Activated T-cell treated with anti-CD3 and anti-CD28 coated beads, Interleukin-2, amount 50 U/mL, for 72 hours (primary cell): ENCODE measurements at regions not wholly inside any gene's neighbourhood (a gene's known extent, or its start where the extent isn't known, plus 50 kb on each side); places are given as distances from the start of the nearest gene placed in this dataset.
"Not testable (repeated sequence)": the region's sequence is repeated elsewhere in the genome, so short reads cannot be mapped to it uniquely, and the experiment has no call there.

Experiments used
- ATAC-seq, 2 donors: fragments of 150-1000 bp; cut with Tn5 transposase; replicated peaks in 1 of 2; 2 replicates each; pipeline ENCODE4 v1.10.0; 2021; ENCODE audit warnings: moderate library complexity in 2 of 2, mild to moderate bottlenecking in 1 of 2
- DNase-seq, 2 donors: peaks; one replicate each; pipeline ENCODE4 v3.0.0; 2021 to 2022; ENCODE audit warnings: mixed read lengths in 1 of 2
- H3K27ac Mint-ChIP-seq: one replicate; pipeline ENCODE4 v1.8.0; 2022; ENCODE audit warnings: mild to moderate bottlenecking, moderate library complexity, mixed read lengths
- H3K27me3 Mint-ChIP-seq: one replicate; pipeline ENCODE4 v1.8.0; 2022; ENCODE audit warnings: low read depth, mixed read lengths
- H3K36me3 Mint-ChIP-seq, 2 donors: one replicate each; pipeline ENCODE4 v1.8.0; 2022; ENCODE audit warnings: mixed read lengths in 2 of 2, mild to moderate bottlenecking in 1 of 2; ENCODE audit not compliant: insufficient read depth in 2 of 2
- H3K4me1 Mint-ChIP-seq: one replicate; pipeline ENCODE4 v1.8.0; 2022; ENCODE audit warnings: low read depth, mixed read lengths
- H3K4me3 Mint-ChIP-seq, 2 donors: one replicate each; pipeline ENCODE4 v1.8.0; 2022; ENCODE audit warnings: mild to moderate bottlenecking in 2 of 2, mixed read lengths in 2 of 2, moderate library complexity in 2 of 2
- H3K9me3 Mint-ChIP-seq, 2 donors: one replicate each; pipeline ENCODE4 v1.8.0; 2022; ENCODE audit warnings: mixed read lengths in 2 of 2

GRCh38 chr6:168862346-168862980, 391.2 kb downstream of the THBS2 start:
- no peaks in the 10 kb centered on the region for H3K36me3 Mint-ChIP-seq
- H3K27ac Mint-ChIP-seq, result no peak overlapping the region
- no peaks in the 10 kb centered on the region for H3K27me3 Mint-ChIP-seq
- no peaks in the 10 kb centered on the region for H3K4me1 Mint-ChIP-seq
- ATAC-seq (no peak), DNase-seq (no peak)
- no peaks in the 10 kb centered on the region for H3K9me3 Mint-ChIP-seq
- no peak overlapping the region for H3K4me3 Mint-ChIP-seq

GRCh38 chr6:168860987-168861386, 392.7 kb downstream of the THBS2 start:
- Mint-ChIP-seq H3K4me3 (no peak overlapping the region), H3K36me3 (no peaks in the 10 kb centered on the region), H3K9me3 (no peaks in the 10 kb centered on the region), H3K27ac (no peak overlapping the region), H3K4me1 (no peaks in the 10 kb centered on the region), H3K27me3 (no peaks in the 10 kb centered on the region)
- DNase-seq (no peak), ATAC-seq (no peak)

DNA sequence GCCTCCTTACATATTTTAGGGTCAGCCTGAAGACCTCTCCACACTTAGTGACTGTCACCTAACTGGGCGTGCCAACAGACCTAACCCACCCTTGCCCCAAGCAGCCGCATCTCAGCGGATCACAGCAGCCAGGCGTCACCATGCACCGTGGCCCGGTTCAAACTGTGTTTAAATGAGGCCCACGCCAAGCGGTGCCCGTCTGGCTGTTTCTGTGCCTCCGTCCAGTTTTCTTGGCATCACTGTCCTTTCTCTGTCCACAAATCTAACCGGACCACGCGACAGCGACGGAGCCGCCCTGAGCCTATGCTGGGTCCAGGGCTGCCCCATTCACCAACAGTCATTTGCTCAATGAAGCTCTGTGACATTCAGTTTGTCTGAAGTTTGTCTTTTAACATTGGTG, 393.3 kb downstream of the THBS2 start:
- no peak for ATAC-seq
- no peaks in the 10 kb centered on the region for H3K36me3 Mint-ChIP-seq

DNA sequence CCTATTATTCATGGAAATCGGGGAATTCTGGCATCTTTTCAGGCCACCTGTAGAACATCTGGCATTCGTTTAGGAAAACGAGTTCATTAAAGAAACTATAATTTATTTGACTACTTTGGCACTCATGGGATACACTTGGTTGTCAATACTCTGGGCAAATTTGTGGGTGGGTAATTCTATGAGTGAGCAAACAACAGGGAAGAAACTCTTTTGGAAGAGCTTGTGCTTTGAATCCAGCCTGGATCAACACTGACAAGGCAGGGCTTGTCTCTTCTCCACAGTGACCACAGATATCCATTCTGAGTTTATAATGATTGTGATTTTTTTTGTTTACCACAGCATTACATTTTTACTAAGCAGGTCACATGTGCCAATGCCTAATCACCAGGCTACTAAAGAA, 394.7 kb downstream of the THBS2 start:
- Mint-ChIP-seq H3K4me3 (no peak overlapping the region), H3K4me1 (no peaks in the 10 kb centered on the region), H3K27me3 (no peaks in the 10 kb centered on the region), H3K27ac (no peak overlapping the region), H3K36me3 (no peaks in the 10 kb centered on the region), H3K9me3 (no peaks in the 10 kb centered on the region)
- DNase-seq (no peak), ATAC-seq (no peak)

More for the DNA sequence above, 393.3 kb downstream of the THBS2 start:
- Mint-ChIP-seq H3K4me3 (no peak overlapping the region), H3K4me1 (no peaks in the 10 kb centered on the region), H3K27me3 (no peaks in the 10 kb centered on the region), H3K27ac (no peak overlapping the region), H3K9me3 (no peaks in the 10 kb centered on the region)
- DNase-seq, result no peak

GRCh38 chr6:168856914-168857313, 396.7 kb downstream of the THBS2 start:
- H3K27ac Mint-ChIP-seq, result no peak overlapping the region
- ATAC-seq, result no peak
- no peaks in the 10 kb centered on the region for H3K27me3 Mint-ChIP-seq
- no peaks in the 10 kb centered on the region for H3K9me3 Mint-ChIP-seq
- no peak for DNase-seq
- no peaks in the 10 kb centered on the region for H3K36me3 Mint-ChIP-seq
- H3K4me3 Mint-ChIP-seq, result no peak overlapping the region
- no peaks in the 10 kb centered on the region for H3K4me1 Mint-ChIP-seq

GRCh38 chr6:168852376-168852884, 401.2 kb downstream of the THBS2 start:
- no peak for ATAC-seq
- Mint-ChIP-seq H3K27ac (no peak overlapping the region), H3K36me3 (no peaks in the 10 kb centered on the region), H3K4me3 (no peak overlapping the region), H3K4me1 (no peaks in the 10 kb centered on the region), H3K27me3 (no peaks in the 10 kb centered on the region), H3K9me3 (no peaks in the 10 kb centered on the region)
- no peak for DNase-seq

- H3K27me3 Mint-ChIP-seq, result no peaks in the 10 kb centered on the region
- no peak for DNase-seq
Observed at GRCh38 chr6:168851460-168852375, 401.9 kb downstream of the THBS2 start.

DNA sequence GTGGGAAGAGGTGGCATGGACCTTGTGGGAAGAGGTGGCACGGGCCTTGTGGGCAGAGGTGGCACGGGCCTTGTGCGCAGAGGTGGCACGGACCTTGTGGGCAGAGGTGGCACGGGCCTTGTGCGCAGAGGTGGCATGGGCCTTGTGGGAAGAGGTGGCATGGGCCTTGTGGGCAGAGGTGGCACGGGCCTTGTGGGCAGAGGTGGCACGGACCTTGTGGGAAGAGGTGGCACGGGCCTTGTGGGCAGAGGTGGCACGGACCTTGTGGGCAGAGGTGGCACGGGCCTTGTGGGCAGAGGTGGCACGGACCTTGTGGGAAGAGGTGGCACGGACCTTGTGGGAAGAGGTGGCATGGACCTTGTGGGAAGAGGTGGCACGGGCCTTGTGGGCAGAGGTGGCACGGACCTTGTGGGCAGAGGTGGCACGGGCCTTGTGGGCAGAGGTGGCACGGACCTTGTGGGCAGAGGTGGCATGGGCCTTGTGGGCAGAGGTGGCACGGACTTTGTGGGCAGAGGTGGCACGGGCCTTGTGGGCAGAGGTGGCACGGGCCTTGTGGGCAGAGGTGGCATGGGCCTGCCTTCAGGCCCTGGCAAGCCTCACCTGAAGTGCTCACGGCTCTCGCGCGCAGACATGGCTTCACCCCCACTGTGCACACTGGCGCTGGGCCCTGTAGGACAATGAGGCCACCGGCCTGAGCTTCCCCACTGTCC, 403.5 kb downstream of the THBS2 start:
- H3K36me3 Mint-ChIP-seq, DNase-seq, H3K27ac Mint-ChIP-seq, H3K27me3 Mint-ChIP-seq, H3K9me3 Mint-ChIP-seq, ATAC-seq, H3K4me1 Mint-ChIP-seq, H3K4me3 Mint-ChIP-seq: not testable (repeated sequence)

More at GRCh38 chr6:168851460-168852375, 401.9 kb downstream of the THBS2 start:
- no peak for ATAC-seq
- Mint-ChIP-seq H3K36me3 (no peaks in the 10 kb centered on the region), H3K27ac (no peak overlapping the region), H3K4me3 (peak overlapping the region in 1 of 2 donors; percentile 25), H3K9me3 (no peaks in the 10 kb centered on the region), H3K4me1 (no peaks in the 10 kb centered on the region)

DNA sequence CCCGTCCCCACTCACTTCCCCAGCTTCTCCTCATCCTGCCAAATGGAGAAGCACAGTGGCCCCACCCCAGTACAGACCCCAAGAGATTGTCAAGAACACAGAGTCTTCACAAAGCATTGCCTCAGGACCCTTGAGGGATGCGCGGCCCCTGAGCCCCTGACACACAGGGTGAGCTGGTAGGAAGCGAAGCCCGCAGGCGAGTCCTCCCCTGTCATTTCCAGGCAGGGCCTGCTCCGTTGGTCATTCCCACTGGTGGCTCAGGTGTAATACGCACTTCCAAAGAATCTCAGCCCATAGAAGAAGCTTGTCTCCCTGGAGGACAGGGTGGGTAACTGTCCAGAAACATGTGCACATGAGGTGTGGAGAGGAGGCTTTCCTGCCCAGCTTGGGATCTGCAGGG, 404.2 kb downstream of the THBS2 start:
- no peak for DNase-seq
- no peaks in the 10 kb centered on the region for H3K4me1 Mint-ChIP-seq
- ATAC-seq, result no peak
- peaks cover 0 to 1% of the 10 kb centered on the region in 2 donors for H3K9me3 Mint-ChIP-seq
- H3K27me3 Mint-ChIP-seq, result no peaks in the 10 kb centered on the region
- H3K36me3 Mint-ChIP-seq, result no peaks in the 10 kb centered on the region
- H3K27ac Mint-ChIP-seq, result no peak overlapping the region
- H3K4me3 Mint-ChIP-seq, result no peak overlapping the region

- Mint-ChIP-seq H3K4me1 (no peaks in the 10 kb centered on the region), H3K27ac (no peak overlapping the region), H3K27me3 (no peaks in the 10 kb centered on the region), H3K4me3 (no peak overlapping the region), H3K9me3 (peaks cover 0 to 1% of the 10 kb centered on the region in 2 donors), H3K36me3 (no peaks in the 10 kb centered on the region)
- DNase-seq, result no peak
- ATAC-seq, result no peak
Observed at GRCh38 chr6:168848797-168849196, 404.8 kb downstream of the THBS2 start.

- peaks cover 2 to 3% of the 10 kb centered on the region in 2 donors for H3K9me3 Mint-ChIP-seq
- H3K4me1 Mint-ChIP-seq, result no peaks in the 10 kb centered on the region
- DNase-seq (no peak), ATAC-seq (no peak)
- no peak overlapping the region for H3K27ac Mint-ChIP-seq
- H3K4me3 Mint-ChIP-seq, result no peak overlapping the region
- H3K36me3 Mint-ChIP-seq, result peaks cover 1 to 2% of the 10 kb centered on the region in 2 donors
- H3K27me3 Mint-ChIP-seq, result no peaks in the 10 kb centered on the region
Observed at GRCh38 chr6:168844821-168845609, 404.0 kb downstream of the SMOC2 start.

DNA sequence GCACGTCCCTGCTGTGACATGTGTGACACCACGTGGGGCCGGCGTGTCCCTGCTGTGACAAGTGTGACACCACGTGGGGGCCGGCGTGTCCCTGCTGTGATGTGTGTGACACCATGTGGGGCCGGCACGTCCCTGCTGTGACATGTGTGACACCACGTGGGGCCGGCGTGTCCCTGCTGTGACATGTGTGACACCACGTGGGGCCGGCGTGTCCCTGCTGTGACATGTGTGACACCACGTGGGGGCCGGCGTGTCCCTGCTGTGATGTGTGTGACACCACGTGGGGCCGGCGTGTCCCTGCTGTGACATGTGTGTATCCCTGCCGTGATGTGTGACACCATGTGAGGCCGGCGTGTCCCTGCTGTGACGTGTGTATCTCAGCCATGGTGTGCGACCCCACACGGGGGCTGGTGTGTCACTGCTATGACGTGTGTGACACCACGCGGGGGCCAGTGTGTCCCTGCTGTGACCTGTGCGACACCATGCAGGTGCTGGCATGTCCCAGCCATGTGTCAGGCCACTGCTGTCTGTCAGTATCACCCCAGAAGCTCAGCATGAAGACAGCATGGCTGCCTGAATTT, 401.7 kb downstream of the SMOC2 start:
- not testable (repeated sequence) for H3K27me3 Mint-ChIP-seq, H3K4me3 Mint-ChIP-seq, DNase-seq, ATAC-seq, H3K27ac Mint-ChIP-seq, H3K4me1 Mint-ChIP-seq, H3K9me3 Mint-ChIP-seq
- peaks cover 3 to 11% of the 10 kb centered on the region in 2 donors for H3K36me3 Mint-ChIP-seq
